ENCODE measurements at regions not wholly inside any gene's neighbourhood (a gene's known extent, or its start where the extent isn't known, plus 50 kb on each side); places are given as distances from the start of the nearest gene placed in this dataset.

GRCh38 chr16:58837950-58838349, 103.8 kb upstream of the GOT2 start:
- H2AFZ ChIP-seq: no peak overlapping the region
- no peak overlapping the region for H3K27ac ChIP-seq
- H3K79me2 ChIP-seq (ENCODE audit: low read depth): no peaks in the 10 kb centered on the region
- intact Hi-C loops (cut with micrococcal nuclease; ENCODE audit: unreplicated experiment): no loop called here
- TF ChIP-seq CTCF (conservative IDR thresholded peaks at IDR 0.05) (no peak), EZH2 (IDR thresholded peaks at IDR 0.05; ENCODE audit: low read depth) (no peak)
- no peaks in the 10 kb centered on the region for H3F3A ChIP-seq (ENCODE audit: insufficient read depth, low read depth)
- CTCF ChIA-PET: no interaction called here
- peaks cover 24% of the 10 kb centered on the region; the same call in 1 of the 2 replicates for H3K27me3 ChIP-seq (ENCODE audit: insufficient read depth, low read depth)
- no peak overlapping the region for H3K4me2 ChIP-seq
- H4K20me1 ChIP-seq (ENCODE audit: insufficient read depth): no peaks in the 10 kb centered on the region
- DNase-seq: no peak
- POLR2A ChIA-PET (ENCODE audit: unreplicated experiment): no interaction called here
- H3K4me1 ChIP-seq (replicated peaks; ENCODE audit: insufficient read depth): no peaks in the 10 kb centered on the region
- H3K9me2 ChIP-seq (ENCODE audit: insufficient read depth): no peaks in the 10 kb centered on the region
- H3K9me3 ChIP-seq (ENCODE audit: insufficient read depth, low read depth): no peaks in the 10 kb centered on the region
- H3K36me3 ChIP-seq (ENCODE audit: low read depth): no peaks in the 10 kb centered on the region
- no TSS peak for BruUV-seq (replicated peaks)
- no peak overlapping the region for H3K4me3 ChIP-seq

GRCh38 chr16:58836427-58836826, 102.3 kb upstream of the GOT2 start:
- no peaks in the 10 kb centered on the region for H3K9me3 ChIP-seq (ENCODE audit: insufficient read depth, low read depth)
- intact Hi-C loops (cut with micrococcal nuclease; ENCODE audit: unreplicated experiment): no loop called here
- H3K4me2 ChIP-seq: no peak overlapping the region
- peaks cover 24% of the 10 kb centered on the region; the same call in 1 of the 2 replicates for H3K27me3 ChIP-seq (ENCODE audit: insufficient read depth, low read depth)
- no peaks in the 10 kb centered on the region for H3K4me1 ChIP-seq (replicated peaks; ENCODE audit: insufficient read depth)
- H3K9me2 ChIP-seq (ENCODE audit: insufficient read depth): no peaks in the 10 kb centered on the region
- H4K20me1 ChIP-seq (ENCODE audit: insufficient read depth): no peaks in the 10 kb centered on the region
- H3K27ac ChIP-seq: no peak overlapping the region
- H3F3A ChIP-seq (ENCODE audit: insufficient read depth, low read depth): no peaks in the 10 kb centered on the region
- no peak for DNase-seq
- POLR2A ChIA-PET (ENCODE audit: unreplicated experiment): no interaction called here
- CTCF ChIA-PET: no interaction called here
- H3K4me3 ChIP-seq: no peak overlapping the region
- TF ChIP-seq CTCF (conservative IDR thresholded peaks at IDR 0.05): no peak
- no peak for TF ChIP-seq EZH2 (IDR thresholded peaks at IDR 0.05; ENCODE audit: low read depth)
- H2AFZ ChIP-seq: no peak overlapping the region
- no TSS peak for BruUV-seq (replicated peaks)
- no peaks in the 10 kb centered on the region for H3K79me2 ChIP-seq (ENCODE audit: low read depth)
- H3K36me3 ChIP-seq (ENCODE audit: low read depth): no peaks in the 10 kb centered on the region

- TF ChIP-seq EZH2 (IDR thresholded peaks at IDR 0.05; ENCODE audit: low read depth): no peak
- no peak for TF ChIP-seq CTCF (conservative IDR thresholded peaks at IDR 0.05)
- Histone ChIP-seq H4K20me1 (ENCODE audit: insufficient read depth) (no peaks in the 10 kb centered on the region), H3K79me2 (ENCODE audit: low read depth) (no peaks in the 10 kb centered on the region), H3K36me3 (ENCODE audit: low read depth) (no peaks in the 10 kb centered on the region), H3K4me2 (no peak overlapping the region), H3K9me2 (ENCODE audit: insufficient read depth) (no peaks in the 10 kb centered on the region), H3K27ac (no peak overlapping the region), H3F3A (ENCODE audit: insufficient read depth, low read depth) (no peaks in the 10 kb centered on the region), H3K9me3 (ENCODE audit: insufficient read depth, low read depth) (no peaks in the 10 kb centered on the region), H3K4me3 (no peak overlapping the region), H3K4me1 (replicated peaks; ENCODE audit: insufficient read depth) (no peaks in the 10 kb centered on the region), H3K27me3 (ENCODE audit: insufficient read depth, low read depth) (peaks cover 32% of the 10 kb centered on the region), H2AFZ (no peak overlapping the region)
- ChIA-PET CTCF (no interaction called here), POLR2A (ENCODE audit: unreplicated experiment) (no interaction called here)
- intact Hi-C loops (cut with micrococcal nuclease; ENCODE audit: unreplicated experiment): no loop called here
- DNase-seq: no peak
- BruUV-seq (replicated peaks): no TSS peak
Measured at GRCh38 chr16:58832386-58832895, 98.3 kb upstream of the GOT2 start.

All from PC-9 (cell line).